ENCODE measurements at regions not wholly inside any gene's neighbourhood (a gene's known extent, or its start where the extent isn't known, plus 50 kb on each side); places are given as distances from the start of the nearest gene placed in this dataset.

DNA sequence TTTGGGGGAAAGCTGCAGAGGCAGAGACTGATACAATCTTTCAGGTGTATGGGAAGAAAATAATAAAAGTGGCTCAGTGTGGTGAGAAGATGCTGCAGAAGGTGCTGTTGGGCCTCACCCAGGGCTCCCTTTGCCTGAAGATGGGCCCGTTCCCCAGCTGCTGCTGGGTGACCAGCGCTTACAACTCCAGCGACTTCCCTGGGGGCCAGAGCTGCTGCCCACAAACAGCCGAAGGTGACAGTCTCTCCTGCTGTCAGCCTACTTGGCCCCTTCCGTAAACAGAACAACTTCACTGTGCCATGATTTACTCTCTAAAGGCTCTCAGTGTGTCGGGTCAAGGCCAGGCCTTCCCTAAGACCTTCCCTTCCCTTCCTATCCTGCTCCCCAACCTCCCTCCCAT lies 93.6 kb upstream of the PCBD1 start:
- H3K27me3 Mint-ChIP-seq = no peaks in the 10 kb centered on the region
- Histone ChIP-seq H3K4me1 (ENCODE audit: insufficient read depth, low read length) (peaks cover 11% of the 10 kb centered on the region), H3K4me3 (ENCODE audit: low read length) (no peak overlapping the region), H3K27me3 (ENCODE audit: control insufficient read depth in 1 of 2, insufficient read depth in 2 of 2, low read length in 2 of 2) (no peaks in the 10 kb centered on the region), H3K9me3 (ENCODE audit: control insufficient read depth in 1 of 2, insufficient read depth in 1 of 2, low read length in 2 of 2) (no peaks in the 10 kb centered on the region), H3K27ac (ENCODE audit: low read depth in 1 of 2, low read length in 2 of 2) (no peak overlapping the region), H3K36me3 (ENCODE audit: insufficient read depth, low read length) (no peaks in the 10 kb centered on the region)
- no peak for TF ChIP-seq CTCF (IDR thresholded peaks at IDR 0.05)
- ATAC-seq (ENCODE audit: poor library complexity) (no peak), DNase-seq (no peak)
- H3K9me3 Mint-ChIP-seq = no peaks in the 10 kb centered on the region
- ChIA-PET POLR2A (no interaction called here), CTCF (no interaction called here)
- intact Hi-C loops (cut with DNase I, micrococcal nuclease) = no loop called here
- H3K4me1 Mint-ChIP-seq (ENCODE audit: low read depth) = peaks cover 10% of the 10 kb centered on the region
- H3K4me3 Mint-ChIP-seq = no peak overlapping the region
- H3K36me3 Mint-ChIP-seq (ENCODE audit: low read depth) = no peaks in the 10 kb centered on the region
- no peak overlapping the region for H3K27ac Mint-ChIP-seq

- no peak for ATAC-seq (ENCODE audit: poor library complexity)
- Mint-ChIP-seq H3K27me3 (no peaks in the 10 kb centered on the region), H3K9me3 (no peaks in the 10 kb centered on the region), H3K27ac (no peak overlapping the region), H3K36me3 (ENCODE audit: low read depth) (no peaks in the 10 kb centered on the region), H3K4me1 (ENCODE audit: low read depth) (peaks cover 10% of the 10 kb centered on the region), H3K4me3 (no peak overlapping the region)
- CTCF ChIA-PET = no interaction called here
- no peaks in the 10 kb centered on the region for H3K36me3 ChIP-seq (ENCODE audit: insufficient read depth, low read length)
- POLR2A ChIA-PET = no interaction called here
- H3K27me3 ChIP-seq (ENCODE audit: control insufficient read depth in 1 of 2, insufficient read depth in 2 of 2, low read length in 2 of 2) = no peaks in the 10 kb centered on the region
- H3K4me1 ChIP-seq (ENCODE audit: insufficient read depth, low read length) = peaks cover 11% of the 10 kb centered on the region
- no peaks in the 10 kb centered on the region for H3K9me3 ChIP-seq (ENCODE audit: control insufficient read depth in 1 of 2, insufficient read depth in 1 of 2, low read length in 2 of 2)
- H3K4me3 ChIP-seq (ENCODE audit: low read length) = no peak overlapping the region
- DNase-seq = peak in 1 of 14 experiments; percentile 17
- TF ChIP-seq CTCF (IDR thresholded peaks at IDR 0.05) = no peak
- intact Hi-C loops (cut with DNase I, micrococcal nuclease) = no loop called here
- no peak overlapping the region for H3K27ac ChIP-seq (ENCODE audit: low read depth in 1 of 2, low read length in 2 of 2)
Observed at GRCh38 chr10:70982443-70982842, 94.1 kb upstream of the PCBD1 start.

GRCh38 chr10:70984986-70985722 lies 96.8 kb upstream of the PCBD1 start:
- H3K27ac ChIP-seq (ENCODE audit: low read depth in 1 of 2, low read length in 2 of 2) = no peak overlapping the region
- Mint-ChIP-seq H3K4me3 (no peak overlapping the region), H3K4me1 (ENCODE audit: low read depth) (peaks cover 10% of the 10 kb centered on the region), H3K9me3 (no peaks in the 10 kb centered on the region), H3K27ac (no peak overlapping the region), H3K27me3 (no peaks in the 10 kb centered on the region), H3K36me3 (ENCODE audit: low read depth) (no peaks in the 10 kb centered on the region)
- ChIA-PET POLR2A (no interaction called here), CTCF (no interaction called here)
- no peaks in the 10 kb centered on the region for H3K27me3 ChIP-seq (ENCODE audit: control insufficient read depth in 1 of 2, insufficient read depth in 2 of 2, low read length in 2 of 2)
- no peaks in the 10 kb centered on the region for H3K36me3 ChIP-seq (ENCODE audit: insufficient read depth, low read length)
- TF ChIP-seq CTCF (IDR thresholded peaks at IDR 0.05) = no peak
- no peak overlapping the region for H3K4me3 ChIP-seq (ENCODE audit: low read length)
- peaks cover 11% of the 10 kb centered on the region for H3K4me1 ChIP-seq (ENCODE audit: insufficient read depth, low read length)
- no peak for ATAC-seq (ENCODE audit: poor library complexity)
- DNase-seq = no peak
- no peaks in the 10 kb centered on the region for H3K9me3 ChIP-seq (ENCODE audit: control insufficient read depth in 1 of 2, insufficient read depth in 1 of 2, low read length in 2 of 2)
- intact Hi-C loops (cut with DNase I, micrococcal nuclease) = no loop called here

Data from CD4-positive, alpha-beta T cell (primary cell).